SK-N-SH treated with all-trans-retinoic acid at 6 μM for 48 hours (cell line): ENCODE measurements at regions not wholly inside any gene's neighbourhood (a gene's known extent, or its start where the extent isn't known, plus 50 kb on each side); places are given as distances from the start of the nearest gene placed in this dataset.

Source experiments
- BACH2 ChIP-seq: fragments of 250-450 bp; sonication (Bioruptor Pico); IDR thresholded peaks from 2 replicates; pipeline ENCODE4 v1.9.0; 2021; ENCODE audit warnings: mild to moderate bottlenecking, borderline replicate concordance
- CSDC2 ChIP-seq: fragments of 250-450 bp; sonication (Bioruptor Pico); IDR thresholded peaks from 2 replicates; pipeline ENCODE4 v1.5.0; 2020; ENCODE audit warnings: mild to moderate bottlenecking, moderate library complexity
- PATZ1 ChIP-seq: fragments of 250-450 bp; sonication (Bioruptor Pico); IDR thresholded peaks from 2 replicates; pipeline ENCODE4 v1.8.0; 2020; ENCODE audit warnings: mild to moderate bottlenecking, moderate library complexity, borderline replicate concordance
- RARB ChIP-seq: fragments of 250-450 bp; sonication (Bioruptor Pico); IDR thresholded peaks from 2 replicates; pipeline ENCODE4 v1.8.0; 2021; ENCODE audit warnings: mild to moderate bottlenecking, moderate library complexity
- ZFP30 ChIP-seq: fragments of 450-650 bp; formaldehyde crosslinking; IDR thresholded peaks from 2 replicates; pipeline ENCODE4 v1.5.0; 2022; ENCODE audit warnings: mild to moderate bottlenecking, moderate library complexity

DNA sequence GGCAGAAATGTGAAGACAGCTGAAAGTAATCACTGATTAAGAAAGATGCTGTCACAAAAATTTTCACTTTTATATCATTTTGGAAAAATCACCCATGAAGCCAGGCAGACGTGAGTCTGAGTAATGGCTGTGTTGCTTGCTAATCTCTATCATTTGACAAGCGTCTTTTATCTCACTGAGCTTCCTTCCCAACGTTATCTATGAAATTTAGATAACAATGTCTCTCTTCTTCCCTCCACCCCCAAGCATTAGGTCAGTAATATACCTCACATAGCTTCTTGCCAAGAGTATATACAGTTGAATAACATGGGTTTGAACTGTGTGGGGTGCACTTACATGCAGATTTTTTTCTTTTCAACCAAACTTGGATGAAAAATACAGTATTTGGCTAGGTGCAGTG is 388.6 kb upstream of the NRXN1 start:
- no peak for TF ChIP-seq ZFP30 (CRISPR knock-in tag)
- TF ChIP-seq BACH2 (CRISPR knock-in tag), result no peak
- no peak for TF ChIP-seq RARB
- no peak for TF ChIP-seq CSDC2
- TF ChIP-seq PATZ1, result no peak
